ENCODE measurements at regions not wholly inside any gene's neighbourhood (a gene's known extent, or its start where the extent isn't known, plus 50 kb on each side); places are given as distances from the start of the nearest gene placed in this dataset.

DNA sequence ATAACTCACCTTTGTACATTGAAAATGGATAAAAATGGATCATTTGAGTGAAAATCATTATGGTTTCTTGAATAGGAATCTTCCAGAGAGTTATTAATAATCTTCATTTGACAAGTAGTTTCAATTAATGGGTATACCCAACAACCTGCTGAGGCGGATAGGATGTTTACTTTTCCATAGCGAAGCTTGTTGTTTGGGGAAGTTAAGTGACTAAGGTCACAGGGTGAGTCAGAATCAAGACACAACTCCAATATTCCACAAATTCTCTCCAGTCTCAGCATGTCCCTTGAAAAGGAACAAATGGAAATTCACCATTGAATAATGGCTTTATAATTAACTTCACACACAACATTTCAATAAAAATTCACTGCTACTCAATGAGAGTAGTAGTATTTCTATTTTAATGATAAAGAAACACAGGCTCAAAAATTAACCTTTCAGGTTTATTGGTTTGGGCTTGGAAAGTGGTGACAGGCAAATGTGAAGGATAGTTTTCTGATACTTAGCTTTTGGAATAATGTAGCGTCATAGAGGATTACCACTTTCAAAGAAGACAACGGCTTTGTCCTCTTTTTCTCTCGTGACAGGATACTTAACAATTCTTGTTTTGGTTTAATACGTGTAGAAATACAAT lies 211.3 kb downstream of the GPD2 start:
- DNase-seq: no peak

DNA sequence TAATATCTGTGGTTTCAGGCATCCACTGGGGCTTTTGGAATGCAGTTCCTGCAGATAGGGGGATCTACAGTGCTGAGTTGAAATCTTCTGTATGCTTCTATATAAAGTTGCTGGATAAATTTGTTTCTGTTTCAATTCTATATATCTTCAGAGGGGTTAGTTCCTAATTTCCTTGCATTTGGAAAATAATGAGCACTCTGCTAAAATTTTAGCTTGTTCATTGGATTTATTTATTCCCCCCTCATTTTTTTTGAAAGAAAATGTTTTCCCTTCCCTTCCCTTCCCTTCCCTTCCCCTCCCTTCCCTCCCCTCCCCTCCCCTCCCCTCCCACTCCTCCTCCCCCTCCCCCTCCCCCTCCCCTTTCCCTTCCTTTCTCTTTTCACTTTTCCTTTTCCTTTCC lies 212.3 kb downstream of the GPD2 start:
- DNase-seq: no peak

DNA sequence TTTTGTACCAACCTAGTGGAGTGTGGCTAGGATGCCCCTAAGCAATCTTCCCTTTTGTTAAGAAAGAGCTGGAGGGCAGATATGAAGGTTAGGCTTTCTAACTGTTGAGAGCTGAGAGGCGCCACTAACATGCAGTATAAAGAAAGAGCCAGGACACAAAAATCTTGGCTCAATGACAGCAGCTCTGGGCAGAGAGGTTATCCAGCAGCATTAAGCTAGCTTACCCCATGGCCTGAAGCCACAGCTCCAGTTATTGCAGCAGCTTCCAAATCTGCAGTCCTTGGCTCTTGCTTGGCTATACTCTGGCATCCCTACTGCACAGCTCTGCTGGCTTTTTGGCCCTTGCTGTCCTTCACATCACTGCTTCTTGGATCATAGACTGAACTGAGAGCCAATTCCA lies 213.4 kb downstream of the GPD2 start:
- no peak for DNase-seq

DNA sequence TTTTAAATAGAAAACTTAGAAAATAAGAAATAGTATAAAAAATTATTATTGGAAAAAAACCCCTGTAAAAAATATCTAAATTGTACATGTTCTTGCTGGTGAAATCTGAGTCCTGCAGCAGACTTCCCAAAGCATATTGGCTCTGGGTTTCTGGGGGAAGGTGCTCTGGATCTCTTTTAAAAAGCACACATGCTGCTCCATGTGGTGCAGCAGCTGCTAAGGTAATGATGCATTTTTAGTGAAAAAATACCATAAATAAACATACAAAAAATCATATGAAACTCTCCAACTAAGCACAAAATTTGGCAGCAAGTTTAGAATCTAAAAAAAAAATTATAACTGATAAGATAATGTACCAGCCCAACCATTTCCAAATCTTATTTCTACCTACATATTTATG lies 216.5 kb downstream of the GPD2 start:
- no peak for DNase-seq

DNA sequence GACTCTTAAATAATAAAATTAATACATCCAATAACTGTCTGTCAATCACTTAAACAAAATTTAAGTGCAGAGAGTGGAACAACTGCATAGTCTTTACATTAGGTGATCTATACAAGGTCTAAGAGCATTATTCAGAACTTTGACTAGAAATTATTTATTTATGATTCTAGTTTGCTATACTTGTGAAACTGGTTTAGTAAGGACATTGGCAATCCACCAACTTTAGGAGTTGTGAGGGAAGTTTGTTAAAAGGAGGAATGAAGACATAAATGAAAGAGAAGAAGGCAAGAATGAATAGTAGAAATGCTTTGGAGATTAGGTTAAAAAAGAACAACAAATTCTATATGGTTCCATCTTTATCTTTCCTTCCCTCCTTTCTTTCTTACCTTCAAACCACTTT lies 217.5 kb downstream of the GPD2 start:
- no peak for DNase-seq

DNA sequence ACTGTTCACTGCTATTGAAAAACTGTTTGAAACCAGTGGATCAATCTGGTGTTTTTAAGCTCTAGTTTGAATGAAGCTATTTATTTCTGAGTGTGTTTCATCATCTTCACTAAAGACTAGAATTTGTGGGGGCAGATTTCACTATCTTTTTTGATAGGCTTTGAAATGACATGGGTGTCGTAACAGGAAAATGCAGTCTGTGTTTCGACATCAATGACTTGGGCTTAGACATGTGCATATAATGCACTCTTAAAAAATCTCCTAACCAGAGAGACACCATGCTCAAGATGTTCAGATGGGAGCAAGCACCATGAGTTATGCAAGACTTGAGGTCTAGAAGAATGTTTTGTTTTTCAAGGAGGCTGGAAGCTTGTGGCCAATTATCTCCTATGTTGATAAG lies 221.6 kb downstream of the GPD2 start:
- DNase-seq: peak; percentile 58 to 65

DNA sequence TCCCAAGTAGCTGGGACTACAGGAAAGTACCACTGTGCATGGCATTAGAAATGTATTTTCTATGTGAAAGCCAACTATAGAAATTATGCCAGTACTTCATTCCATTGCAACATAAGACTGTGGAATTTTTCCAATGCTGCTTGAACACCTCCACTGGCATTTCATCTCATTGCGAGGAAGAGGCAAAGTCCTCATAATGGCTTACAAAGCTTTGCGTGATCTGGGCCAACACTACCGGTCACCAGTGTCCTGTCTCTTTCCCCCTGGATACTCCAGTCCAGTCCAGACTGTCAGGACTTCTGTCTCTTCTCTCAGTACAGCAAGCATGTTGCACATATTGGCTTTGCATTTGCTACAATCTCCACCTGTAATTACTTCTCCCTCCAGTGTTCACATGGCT lies 223.5 kb downstream of the GPD2 start:
- DNase-seq: no peak

DNA sequence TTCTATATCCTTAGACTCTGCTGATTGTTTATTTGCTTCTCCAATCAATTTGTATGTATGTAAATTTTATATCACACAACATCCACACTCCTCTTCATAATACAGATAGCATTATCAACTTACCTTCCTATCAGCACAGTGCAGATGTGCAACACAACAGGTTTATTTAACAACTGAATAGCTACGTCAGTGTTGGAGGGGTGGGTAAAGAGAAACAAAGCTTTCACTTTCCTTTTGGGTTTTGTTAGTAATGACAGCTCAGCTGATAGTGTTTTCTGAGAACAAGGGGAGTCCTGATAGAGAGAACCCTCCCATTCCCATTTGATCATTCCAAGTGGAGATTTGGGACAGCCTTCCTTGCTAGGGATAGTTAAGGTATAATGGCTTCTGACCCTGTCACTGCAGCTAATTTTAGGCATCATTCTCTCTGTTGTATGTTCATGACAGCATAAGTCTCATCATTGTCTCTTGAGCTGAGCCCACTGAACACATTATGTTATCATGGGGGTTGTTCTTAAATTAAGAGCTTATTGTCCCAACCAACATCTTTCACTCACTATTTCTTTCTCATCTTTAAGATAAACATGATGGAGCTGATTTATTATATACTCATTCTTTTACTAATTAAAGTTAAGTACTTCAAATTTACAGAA lies 227.7 kb downstream of the GPD2 start:
- no peak for DNase-seq

DNA sequence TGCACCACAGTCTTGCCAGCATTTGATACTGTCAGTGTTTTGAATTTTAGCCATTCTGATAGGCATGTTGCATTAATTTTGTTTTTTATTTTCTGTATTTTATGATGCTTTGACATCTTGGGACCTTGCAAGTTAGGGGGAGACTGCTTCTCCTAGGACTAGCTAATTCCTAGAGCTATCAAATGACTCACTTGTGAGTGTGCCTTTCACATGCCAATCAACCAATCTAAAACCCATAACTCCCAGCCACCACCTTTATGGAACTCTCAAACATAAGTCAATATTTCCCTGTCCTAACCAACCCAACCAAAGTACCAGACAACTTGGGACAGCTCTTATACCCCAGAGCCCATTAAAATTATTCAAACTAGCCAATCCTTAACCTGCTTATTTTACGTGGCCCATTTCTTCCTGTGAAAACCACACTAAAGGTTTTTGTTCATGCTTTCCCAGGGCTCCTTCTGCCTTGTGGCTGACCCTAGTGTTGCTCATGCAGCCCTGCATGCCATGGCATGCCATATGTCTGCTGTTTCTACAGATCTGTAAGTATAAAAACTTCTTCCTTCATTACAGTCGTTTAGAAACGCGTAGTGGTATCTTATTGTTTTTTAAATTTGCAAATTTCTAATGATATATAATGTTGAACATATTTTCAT lies 230.1 kb downstream of the GPD2 start:
- no peak for DNase-seq

DNA sequence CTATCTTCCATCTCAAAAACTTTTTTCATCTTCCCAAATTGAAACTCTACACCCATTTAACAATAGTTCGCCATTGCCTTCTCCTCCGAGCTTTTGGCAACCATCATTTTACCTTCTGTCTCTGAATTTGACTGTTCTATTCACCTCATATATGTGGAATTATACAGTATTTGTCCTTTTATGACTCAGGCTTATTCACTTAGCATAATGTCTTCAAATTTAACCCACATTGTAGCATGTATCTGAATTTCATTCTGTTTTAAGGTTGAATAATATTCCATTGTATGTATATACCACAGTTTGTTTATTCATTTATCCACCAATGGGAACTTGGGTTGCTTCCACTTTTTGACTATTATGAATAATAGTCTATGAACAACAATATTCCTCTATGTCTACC lies 233.9 kb downstream of the GPD2 start:
- no peak for DNase-seq

DNA sequence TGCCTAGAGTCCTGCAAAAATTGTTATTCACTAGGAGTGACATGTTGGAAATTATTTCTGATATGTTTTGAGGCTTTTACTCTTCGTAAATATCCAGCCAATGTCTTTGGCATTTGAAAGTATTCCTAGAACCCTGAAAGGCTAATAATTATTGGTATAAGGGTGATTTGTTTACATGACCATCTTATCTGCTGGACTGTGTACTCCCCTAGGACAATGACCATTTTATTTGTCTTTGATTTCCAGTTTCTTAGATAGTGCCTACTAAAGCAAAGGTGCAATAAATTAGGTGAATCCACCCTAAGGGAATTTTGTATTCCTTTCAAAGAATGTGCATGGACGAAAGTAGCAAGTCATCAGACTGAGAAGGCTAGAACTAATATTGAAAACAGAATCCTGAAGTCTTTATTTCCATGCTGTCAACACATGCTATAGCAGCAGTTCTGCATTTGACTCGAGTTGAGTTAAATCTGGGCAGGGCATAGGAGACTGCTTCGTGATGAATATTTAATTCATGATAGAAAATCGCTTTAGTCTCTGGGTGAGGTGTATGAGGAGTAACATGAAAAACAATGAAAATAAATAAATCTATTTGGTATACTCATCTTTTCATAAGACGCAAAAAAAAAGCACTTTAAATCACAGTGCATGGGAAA lies 235.7 kb downstream of the GPD2 start:
- no peak for DNase-seq

DNA sequence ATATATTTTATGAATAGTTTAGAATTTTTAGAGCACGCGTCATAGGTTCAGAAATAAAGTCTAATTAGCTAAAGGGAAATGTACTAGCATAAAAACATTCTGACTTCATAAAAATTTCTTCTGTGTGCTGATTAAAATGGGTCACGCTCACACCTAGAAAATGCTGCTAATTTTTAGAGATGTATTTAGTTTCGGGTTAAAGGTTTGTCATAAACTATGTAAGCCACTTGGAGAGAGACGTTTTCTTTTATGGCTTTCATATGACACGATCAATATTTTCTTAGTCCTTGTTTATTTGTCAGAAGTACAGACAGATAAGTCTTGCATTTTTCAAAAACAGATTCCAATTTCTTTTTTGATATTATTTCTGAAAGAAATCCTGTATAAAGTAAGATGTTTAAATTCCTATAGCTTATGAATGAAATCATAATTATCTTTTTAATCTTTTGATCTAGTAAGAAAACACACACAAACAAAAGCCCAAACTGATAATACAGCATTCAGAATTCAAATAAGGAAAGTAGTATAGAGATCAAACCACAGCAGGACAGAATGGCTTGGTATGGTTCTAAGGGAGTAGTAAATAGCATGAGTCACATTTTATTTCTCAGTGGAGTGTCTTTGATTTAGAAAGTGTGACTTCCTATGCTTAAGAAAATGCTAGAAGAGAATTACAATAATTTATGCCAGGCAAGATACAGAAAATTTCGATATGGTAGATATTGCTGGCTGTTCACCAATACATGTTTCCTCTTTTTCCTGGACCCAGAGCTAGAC lies 236.6 kb downstream of the GPD2 start:
- DNase-seq: no peak

DNA sequence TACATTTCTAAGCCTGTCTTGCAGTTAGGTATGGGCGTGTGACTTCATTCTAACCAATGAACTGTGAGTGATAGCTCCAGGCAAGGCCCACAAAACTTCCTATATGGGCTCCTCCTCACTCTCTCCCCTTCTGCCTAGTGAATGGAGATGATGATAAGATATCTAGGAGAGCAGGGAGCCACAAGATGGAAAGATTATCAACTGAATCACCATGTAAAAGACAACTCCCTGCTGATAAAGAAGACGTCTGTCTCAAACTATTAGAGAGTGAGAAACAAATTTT lies 237.1 kb downstream of the GPD2 start:
- DNase-seq: no peak

DNA sequence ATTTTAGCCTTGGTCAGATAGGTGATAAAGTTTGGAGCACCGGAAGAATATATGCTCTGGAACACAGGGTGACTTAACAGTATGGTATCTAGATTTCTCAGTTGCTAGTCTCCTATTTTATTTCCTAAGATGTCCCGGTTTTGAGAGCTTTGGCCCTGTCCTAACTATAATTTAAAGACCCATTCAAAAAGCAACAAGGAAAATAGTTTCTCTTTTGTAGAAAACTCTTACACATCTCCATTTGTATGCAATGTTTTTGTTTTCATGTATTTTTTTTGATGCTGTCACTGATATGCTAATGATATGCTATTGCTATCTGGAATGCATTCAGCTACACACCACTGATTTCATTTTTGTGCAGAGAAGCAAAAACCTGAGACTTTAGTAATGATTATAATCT lies 237.8 kb downstream of the GPD2 start:
- DNase-seq: no peak

DNA sequence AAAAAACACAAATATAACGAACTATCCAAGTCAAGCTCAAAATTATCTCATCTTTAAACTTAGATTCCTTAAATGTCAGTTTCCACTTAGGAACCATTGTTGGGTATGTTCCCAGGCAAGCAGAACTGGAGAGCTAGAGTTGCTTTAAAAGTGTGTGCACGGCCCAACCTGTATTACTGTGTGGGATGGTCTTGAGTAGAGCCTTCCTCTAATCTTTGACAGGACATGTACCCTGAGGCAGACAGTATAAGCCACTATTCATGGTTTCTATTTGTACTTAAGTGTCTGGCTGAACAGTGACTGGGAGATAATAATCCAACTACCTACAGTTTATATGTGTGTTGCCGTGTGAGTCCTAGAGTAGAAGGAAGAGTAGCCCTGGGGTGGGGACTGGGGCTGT lies 239.7 kb downstream of the GPD2 start:
- DNase-seq: no peak

DNA sequence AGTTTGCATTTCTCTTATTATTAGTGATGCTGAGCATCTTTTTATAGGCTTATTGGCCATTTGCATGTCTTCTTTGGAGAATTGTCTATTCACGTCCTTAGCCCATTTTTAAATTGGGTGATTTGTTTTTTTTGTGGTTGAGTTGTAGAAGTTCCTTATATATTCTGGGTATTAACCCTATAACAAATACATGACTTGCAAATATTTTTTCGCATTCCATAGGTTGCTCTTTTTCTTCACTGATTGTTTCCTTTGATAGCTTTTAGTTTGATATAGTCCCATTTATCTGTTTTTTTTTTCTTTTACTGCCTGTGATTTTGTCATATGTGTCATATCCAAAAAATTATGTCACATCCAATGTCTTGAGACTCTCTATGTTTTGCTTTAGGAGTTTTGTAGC lies 243.6 kb downstream of the GPD2 start:
- DNase-seq: no peak

DNA sequence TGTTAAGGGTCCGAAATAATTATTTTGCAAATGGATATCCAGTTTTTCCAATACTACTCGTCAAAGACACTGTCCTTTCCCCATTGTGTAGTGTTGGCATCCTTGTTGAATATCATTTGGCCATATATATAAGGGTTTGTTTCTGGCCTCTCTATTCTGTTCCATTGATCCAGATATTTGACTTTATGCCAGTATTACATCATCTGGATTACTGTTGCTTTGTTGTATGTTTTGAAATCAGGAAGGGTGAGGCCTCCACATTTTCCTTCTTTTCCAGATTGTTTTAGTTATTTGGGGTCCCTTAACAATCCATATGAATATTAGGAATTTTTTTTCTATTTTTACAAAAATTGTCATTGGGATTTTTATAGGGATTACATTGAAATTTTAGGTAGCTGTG lies 244.1 kb downstream of the GPD2 start:
- no peak for DNase-seq

DNA sequence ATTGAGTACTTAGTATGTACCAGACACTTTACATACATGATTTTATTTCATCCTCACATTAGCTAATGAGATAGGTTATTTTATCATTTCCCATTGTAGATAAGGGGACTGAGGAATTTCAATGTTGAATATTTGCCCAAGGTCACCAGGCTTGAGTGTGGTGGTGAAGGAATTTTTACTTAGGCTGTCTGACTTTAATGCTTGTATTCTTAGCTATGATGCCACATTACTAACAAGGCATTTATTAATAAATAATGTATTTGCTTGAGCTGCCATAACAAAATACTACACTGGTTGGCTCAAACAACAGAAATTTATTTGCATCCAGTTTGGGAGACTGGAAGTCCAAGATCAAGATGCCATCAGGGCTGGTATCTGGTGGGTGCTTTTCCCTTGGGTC lies 250.9 kb downstream of the GPD2 start:
- DNase-seq: no peak

DNA sequence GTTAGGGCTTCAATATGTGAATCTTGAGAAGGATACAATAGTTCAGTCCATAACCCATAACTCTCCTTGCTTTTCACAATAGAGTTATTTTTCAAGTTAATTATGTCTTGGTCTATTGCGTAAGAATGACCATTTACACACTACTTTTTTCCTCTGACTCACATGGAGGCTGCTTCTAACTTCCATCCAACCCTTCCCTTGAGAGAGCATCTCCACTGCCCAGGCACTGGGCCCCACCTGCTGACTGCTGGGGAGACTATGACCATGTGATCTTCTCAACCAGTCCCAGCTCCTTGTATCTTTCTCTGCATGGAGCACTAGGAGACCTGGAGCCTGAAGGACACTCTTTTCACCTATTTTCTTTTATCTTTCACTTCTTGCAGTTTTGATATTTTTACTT lies 251.5 kb downstream of the GPD2 start:
- no peak for DNase-seq

DNA sequence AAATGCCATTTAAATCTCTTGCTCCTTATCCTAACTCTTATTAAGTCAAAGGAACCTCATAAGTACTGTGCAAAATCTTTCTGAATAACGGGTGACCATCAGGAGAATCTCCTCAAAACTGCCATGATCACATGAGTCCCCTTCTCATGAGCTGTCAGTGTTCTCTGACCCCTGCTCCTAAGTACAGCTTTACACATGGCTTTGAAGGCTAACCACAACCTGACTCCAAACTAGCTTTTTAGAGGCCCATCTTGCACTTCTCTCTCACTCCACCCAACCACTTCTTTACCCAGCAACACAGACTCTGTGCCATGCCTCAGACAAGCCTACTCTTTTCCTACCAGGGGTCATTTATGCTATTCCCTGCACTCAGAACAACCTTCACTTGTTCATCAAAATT lies 253.8 kb downstream of the GPD2 start:
- DNase-seq: no peak

DNA sequence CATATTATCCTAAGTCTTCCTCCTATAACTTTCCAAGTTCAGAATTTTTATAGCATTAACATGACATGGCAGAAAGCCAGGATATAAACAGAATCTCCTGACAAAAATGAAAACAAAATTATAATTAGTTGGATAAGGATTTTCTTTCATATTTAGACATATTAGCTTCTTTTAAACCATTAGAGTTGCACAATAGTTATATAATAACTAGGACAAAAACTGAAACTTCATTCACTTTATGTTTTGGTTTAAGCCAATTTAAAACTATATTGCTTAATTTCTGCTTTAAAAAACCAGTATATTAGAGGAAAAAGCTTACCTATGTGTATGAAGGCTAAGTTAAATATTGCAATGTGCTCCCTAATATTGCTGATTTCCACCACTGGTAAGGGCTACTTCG lies 254.8 kb downstream of the GPD2 start:
- no peak for DNase-seq

DNA sequence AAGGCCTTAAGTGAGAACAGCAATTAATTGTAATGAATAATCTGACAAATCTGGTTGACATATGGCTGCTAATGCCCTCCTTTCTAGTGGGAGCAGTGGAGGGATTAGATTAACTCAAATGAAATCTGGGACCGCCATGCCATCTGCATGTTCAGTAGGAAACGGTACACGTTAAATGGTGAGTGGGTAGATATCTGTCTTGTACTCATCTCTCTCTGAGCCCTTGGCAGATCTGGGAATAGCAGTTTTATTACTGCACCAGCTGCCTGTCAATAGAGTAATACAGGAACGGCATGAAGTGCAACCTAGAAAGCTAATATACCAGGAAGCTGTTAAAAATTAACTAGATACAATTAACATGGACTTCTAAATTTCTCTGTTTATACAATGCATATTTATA lies 258.8 kb downstream of the GPD2 start:
- DNase-seq: no peak

DNA sequence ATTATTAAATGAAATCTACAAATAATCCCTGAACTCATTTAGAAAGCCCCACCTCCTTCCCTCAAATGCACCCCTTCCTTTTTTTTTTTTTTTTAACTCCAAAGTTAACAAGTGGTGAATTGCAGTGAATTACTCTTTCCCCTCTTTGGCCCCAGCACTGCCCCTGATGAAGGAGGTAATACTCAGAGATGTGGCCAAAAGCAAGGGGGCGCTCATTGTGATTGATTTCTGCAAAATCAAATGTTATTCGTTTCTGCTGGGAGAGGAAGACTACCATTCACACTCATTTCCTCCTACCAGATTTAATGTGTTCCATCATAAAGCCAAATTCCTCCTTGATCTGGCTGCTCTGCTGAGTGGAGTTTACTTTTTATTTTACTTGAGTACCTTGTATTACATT lies 259.4 kb downstream of the GPD2 start:
- no peak for DNase-seq

DNA sequence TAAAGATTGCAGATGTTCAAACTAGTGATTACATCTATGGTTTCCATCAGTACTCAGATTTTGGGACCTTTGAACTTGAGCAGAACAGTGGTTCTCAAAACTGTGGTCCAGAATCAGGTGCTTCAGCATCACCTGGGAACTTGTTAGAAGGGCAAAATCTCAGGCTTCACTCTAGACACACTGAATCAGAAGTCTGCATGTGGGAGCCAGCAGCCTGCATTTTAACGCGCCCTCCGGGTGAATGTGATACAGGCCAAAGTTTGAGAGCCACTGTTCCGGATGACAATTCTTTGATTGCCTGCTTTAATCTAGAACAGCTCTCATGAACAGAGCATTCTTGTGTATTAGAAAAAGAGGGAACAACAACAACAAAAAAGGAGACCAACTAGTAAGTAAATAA lies 261.7 kb downstream of the GPD2 start:
- DNase-seq: no peak
